OCI-LY7 (cell line): ENCODE measurements at regions not wholly inside any gene's neighbourhood (a gene's known extent, or its start where the extent isn't known, plus 50 kb on each side); places are given as distances from the start of the nearest gene placed in this dataset.

ENCODE experiments used
- CTCF ChIP-seq: fragments of 200-600 bp; sonication (generic); conservative IDR thresholded peaks from 2 replicates; pipeline ENCODE4 v1.5.1; 2014; ENCODE audit warnings: mild to moderate bottlenecking, antibody characterized with exemption, low read length, moderate library complexity, mixed read lengths
- EZH2phosphoT487 ChIP-seq: fragments of 200-600 bp; sonication (generic); IDR thresholded peaks from 2 replicates; pipeline ENCODE4 v1.6.1; 2018; ENCODE audit warnings: low read depth, borderline replicate concordance, mild to moderate bottlenecking, mixed run types, antibody characterized with exemption, low read length, moderate library complexity, mixed read lengths

- TF ChIP-seq CTCF (no peak), EZH2phosphoT487 (no peak)
Measured at GRCh38 chr9:79014929-79015699, 556.7 kb upstream of the TLE4 start.
